HUES64 (cell line): ENCODE measurements at regions not wholly inside any gene's neighbourhood (a gene's known extent, or its start where the extent isn't known, plus 50 kb on each side); places are given as distances from the start of the nearest gene placed in this dataset.
A peak's percentile ranks its signal among the peaks of the same experiment; 100 is the strongest.

Source experiments
- H3K27ac ChIP-seq: 2 replicates; pipeline ENCODE4 v1.7.0; 2013; ENCODE audit warnings: low read depth, low read length, inconsistent platforms
- H3K27me3 ChIP-seq: 2 replicates; pipeline ENCODE4 v1.6.1; 2013; ENCODE audit warnings: mild to moderate bottlenecking, low read length; ENCODE audit not compliant: insufficient read depth
- H3K36me3 ChIP-seq: 2 replicates; pipeline ENCODE4 v1.6.1; 2013; ENCODE audit warnings: mild to moderate bottlenecking, low read length; ENCODE audit not compliant: insufficient read depth
- H3K4me1 ChIP-seq: 2 replicates; pipeline ENCODE4 v1.6.1; 2013; ENCODE audit warnings: mild to moderate bottlenecking, low read length, moderate library complexity; ENCODE audit not compliant: insufficient read depth
- H3K4me3 ChIP-seq: 2 replicates; pipeline ENCODE4 v1.5.1; 2013; ENCODE audit warnings: mild to moderate bottlenecking, low read length, moderate library complexity
- H3K9ac ChIP-seq: 2 replicates; pipeline ENCODE4 v1.6.1; 2013; ENCODE audit warnings: mild to moderate bottlenecking, low read depth, low read length
- H3K9me3 ChIP-seq: 2 replicates; pipeline ENCODE4 v1.6.1; 2013; ENCODE audit warnings: low read depth, low read length; ENCODE audit not compliant: insufficient read depth
- WGBS: fragments of 150-250, 120-280 bp; methylation state at CpG from one replicate; pipeline ENCODE4 v1.1.7; 2013; ENCODE audit warnings: missing lambda C conversion rate; 5-methylcytosine and 5-hydroxymethylcytosine counted together

DNA sequence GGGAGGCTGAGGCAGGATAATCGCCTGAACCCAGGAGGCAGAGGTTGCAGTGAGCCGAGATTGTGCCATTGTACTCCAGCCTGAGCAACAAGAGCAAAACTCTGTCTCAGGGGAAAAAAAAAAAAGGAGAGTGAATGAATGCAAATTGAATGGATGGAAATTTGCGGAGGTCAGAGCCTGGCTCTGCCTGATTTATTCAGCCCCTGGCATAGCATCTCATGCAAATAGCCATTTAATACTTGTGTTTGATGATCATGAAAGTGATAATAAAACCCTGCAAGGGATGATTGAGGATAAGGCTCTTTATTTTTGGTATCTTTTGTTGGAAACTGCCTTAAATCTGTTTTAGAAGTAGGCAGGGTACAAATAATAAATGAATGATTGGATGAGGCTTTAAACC is 133.0 kb upstream of the SEMA6D start:
- H3K27ac ChIP-seq: no peak overlapping the region
- H3K27me3 ChIP-seq: no peaks in the 10 kb centered on the region
- no peaks in the 10 kb centered on the region for H3K36me3 ChIP-seq
- no peak overlapping the region for H3K9ac ChIP-seq
- no peaks in the 10 kb centered on the region for H3K9me3 ChIP-seq
- no peak overlapping the region for H3K4me3 ChIP-seq
- 97% methylated on average over 3 of the region's 3 CpGs for WGBS
- H3K4me1 ChIP-seq: 0 out of 2 replicates have a peak, but pooled peaks cover 11% of the 10 kb centered on the region

DNA sequence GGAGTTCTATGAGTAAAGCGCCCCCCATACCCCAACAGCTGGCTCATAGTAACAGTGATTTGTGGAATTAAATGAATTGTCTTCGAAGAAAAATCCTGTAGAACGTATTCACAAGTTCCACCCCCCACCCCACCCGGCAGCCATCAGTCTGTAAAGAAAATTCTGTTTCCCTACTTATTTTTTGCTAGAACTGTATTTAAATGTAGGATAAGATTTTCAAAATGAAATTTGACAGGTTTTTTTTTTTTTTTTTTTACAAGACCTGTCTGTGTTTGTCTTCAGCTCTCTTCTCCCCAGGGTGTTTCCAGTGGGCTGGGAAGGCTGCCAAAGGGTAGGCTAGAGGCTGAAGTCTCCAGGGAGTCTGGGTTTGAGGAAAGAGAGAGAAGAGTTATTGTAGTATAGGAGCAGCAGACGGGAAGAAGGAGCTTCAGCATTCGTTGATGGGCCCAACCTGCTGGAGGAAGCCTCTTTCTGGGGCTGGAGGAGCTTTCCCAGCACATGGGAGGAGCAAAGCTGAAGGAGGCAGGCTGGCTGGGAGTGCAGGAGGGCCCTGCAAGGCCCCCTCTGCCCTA is 130.6 kb upstream of the SEMA6D start:
- H3K9ac ChIP-seq: no peak overlapping the region
- WGBS: 89% methylated on average over 2 of the region's 6 CpGs
- H3K4me3 ChIP-seq: no peak overlapping the region
- no peaks in the 10 kb centered on the region for H3K36me3 ChIP-seq
- no peaks in the 10 kb centered on the region for H3K27me3 ChIP-seq
- H3K4me1 ChIP-seq: 0 out of 2 replicates have a peak, but pooled peaks cover 11% of the 10 kb centered on the region
- no peaks in the 10 kb centered on the region for H3K9me3 ChIP-seq
- H3K27ac ChIP-seq: no peak overlapping the region

DNA sequence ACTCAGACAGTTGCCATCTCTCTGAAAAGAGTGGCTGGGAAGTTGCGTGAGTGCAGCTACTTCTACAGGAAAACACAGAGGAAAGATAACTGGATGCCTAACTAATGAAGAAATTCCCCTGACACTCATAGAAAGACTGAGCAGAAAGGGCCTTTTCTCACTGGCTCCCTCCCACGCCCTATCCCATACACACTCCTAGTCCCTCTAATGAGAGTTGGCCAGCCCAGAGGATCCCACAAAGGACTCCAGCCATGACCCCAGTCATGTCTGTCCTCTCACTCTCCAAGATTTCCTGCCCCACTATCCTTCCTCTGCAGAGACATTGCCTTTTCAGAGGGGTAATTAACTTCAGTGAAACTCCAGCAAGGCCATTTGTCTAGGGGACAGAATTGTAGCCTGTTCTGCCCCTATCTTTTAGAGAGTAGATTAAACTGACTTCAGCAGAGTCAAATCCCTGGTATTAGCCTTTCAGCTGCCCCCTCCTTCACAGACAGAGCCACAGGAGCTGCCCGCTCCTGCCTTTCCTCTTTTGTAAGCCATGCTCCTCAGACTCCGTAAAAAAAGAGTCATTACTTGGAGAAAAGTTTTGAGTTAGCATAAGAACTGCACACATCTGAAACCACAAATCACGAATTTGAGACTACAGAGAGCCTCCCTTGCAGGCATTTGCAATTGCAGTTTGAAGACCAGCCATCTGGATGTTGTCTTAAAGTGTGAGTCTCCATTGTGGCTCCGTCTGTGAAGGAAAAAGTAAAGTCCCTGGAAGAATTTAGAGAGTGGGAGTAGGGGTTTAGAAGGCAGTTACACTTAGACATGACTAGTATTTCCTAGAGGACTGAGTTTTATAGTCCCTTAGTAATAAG is 129.1 kb upstream of the SEMA6D start:
- no peaks in the 10 kb centered on the region for H3K9me3 ChIP-seq
- 0 out of 2 replicates have a peak, but pooled peaks cover 11% of the 10 kb centered on the region for H3K4me1 ChIP-seq
- H3K36me3 ChIP-seq: no peaks in the 10 kb centered on the region
- WGBS: 86% methylated on average over 6 of the region's 6 CpGs
- no peak overlapping the region for H3K27ac ChIP-seq
- no peak overlapping the region for H3K4me3 ChIP-seq
- H3K9ac ChIP-seq: no peak overlapping the region
- no peaks in the 10 kb centered on the region for H3K27me3 ChIP-seq

DNA sequence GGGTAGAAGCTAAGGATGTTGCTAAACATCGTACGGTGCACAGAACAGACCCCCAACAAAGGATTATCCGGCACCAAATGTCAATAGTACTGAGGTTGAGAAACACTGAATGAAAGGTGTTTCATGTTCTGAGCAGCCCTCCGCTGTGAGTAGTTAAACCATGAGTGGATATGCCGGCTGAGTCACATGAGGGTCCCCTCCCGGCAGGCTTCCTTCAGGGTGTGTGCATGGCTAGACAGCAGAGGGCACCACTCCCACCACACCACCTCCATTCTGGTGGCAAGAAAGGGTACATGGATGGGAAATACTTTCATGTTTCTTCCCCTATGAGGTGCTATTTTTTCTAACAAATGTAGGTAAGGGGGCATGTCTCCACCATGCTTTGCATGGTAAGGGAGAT is 128.3 kb upstream of the SEMA6D start:
- Histone ChIP-seq H3K4me1 (0 out of 2 replicates have a peak, but pooled peaks cover 11% of the 10 kb centered on the region), H3K9ac (no peak overlapping the region), H3K27ac (no peak overlapping the region), H3K4me3 (no peak overlapping the region), H3K36me3 (no peaks in the 10 kb centered on the region), H3K27me3 (no peaks in the 10 kb centered on the region), H3K9me3 (no peaks in the 10 kb centered on the region)
- 100% methylated on average over 6 of the region's 6 CpGs for WGBS

DNA sequence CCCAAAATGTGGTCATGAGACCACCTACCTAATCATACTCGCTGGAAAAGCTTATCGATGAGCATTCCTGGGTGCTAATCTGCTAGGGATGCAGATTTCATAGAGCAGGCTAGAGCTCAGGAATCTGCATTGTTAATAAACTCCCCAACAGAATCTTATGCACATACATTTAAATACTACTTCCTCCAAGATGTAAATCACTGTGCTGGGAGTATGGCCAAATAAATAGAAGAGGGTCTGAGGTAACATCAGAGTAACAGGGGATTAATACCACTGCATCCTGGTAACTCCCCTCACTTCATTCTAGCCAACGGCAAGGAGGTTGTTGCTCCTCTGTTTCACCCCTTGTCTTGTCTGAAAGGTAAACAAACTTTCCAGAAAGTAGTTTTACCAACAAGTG is 118.3 kb upstream of the SEMA6D start:
- H3K27ac ChIP-seq: no peak overlapping the region
- WGBS: 73% methylated on average over 3 of the region's 3 CpGs
- no peak overlapping the region for H3K9ac ChIP-seq
- no peak overlapping the region for H3K4me3 ChIP-seq
- H3K36me3 ChIP-seq: no peaks in the 10 kb centered on the region
- H3K27me3 ChIP-seq: no peaks in the 10 kb centered on the region
- H3K9me3 ChIP-seq: no peaks in the 10 kb centered on the region
- peaks cover 18% of the 10 kb centered on the region for H3K4me1 ChIP-seq

DNA sequence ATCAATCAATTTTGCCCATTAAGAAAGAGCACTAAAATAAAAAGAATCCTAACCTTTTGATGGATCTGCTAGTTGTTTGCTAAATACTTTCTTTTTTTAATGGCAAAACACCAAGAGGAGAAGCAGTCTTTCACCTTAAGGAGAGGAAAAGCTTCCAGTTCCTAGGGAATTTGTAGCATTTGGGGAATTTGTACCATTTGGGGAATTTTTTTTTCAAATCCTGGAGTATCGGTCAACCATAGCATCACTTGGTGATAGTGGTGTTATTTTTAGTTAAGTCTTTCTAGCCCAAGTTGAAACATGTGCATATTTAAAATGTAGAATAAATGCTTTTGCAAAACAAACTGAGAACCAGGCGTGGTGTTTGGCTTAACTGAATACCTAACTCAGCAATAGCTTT is 117.5 kb upstream of the SEMA6D start:
- WGBS: 71% methylated on average over 2 of the region's 2 CpGs
- no peaks in the 10 kb centered on the region for H3K36me3 ChIP-seq

DNA sequence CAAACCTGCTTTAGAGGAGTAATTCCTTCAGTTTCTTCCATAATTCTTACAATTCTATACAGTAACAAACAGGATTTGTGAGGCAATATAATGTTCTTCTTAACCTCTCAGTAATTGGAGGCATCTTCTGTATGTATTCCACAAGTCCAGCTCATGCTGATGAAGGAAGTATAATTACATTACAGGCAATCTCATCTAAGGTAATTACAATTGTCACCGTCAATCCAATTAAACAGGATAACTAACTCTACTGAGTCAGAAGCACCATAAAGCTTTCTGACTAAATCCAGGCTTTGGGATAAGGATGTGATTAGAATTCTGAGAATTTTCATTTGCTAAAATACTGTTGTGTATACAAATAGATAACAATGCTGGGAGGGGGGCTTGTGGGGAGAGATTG is 115.2 kb upstream of the SEMA6D start:
- Histone ChIP-seq H3K27ac (no peak overlapping the region), H3K9me3 (no peaks in the 10 kb centered on the region), H3K36me3 (no peaks in the 10 kb centered on the region), H3K4me1 (peaks cover 18% of the 10 kb centered on the region), H3K4me3 (no peak overlapping the region), H3K27me3 (no peaks in the 10 kb centered on the region), H3K9ac (no peak overlapping the region)
- no CpG with 5 or more reads among the region's 1 CpG for WGBS

More for the DNA sequence above, 117.5 kb upstream of the SEMA6D start:
- Histone ChIP-seq H3K27ac (0 out of 2 replicates have a peak overlapping the region, but pooled peaks have one; percentile 6), H3K4me3 (no peak overlapping the region), H3K9ac (no peak overlapping the region), H3K27me3 (no peaks in the 10 kb centered on the region), H3K9me3 (no peaks in the 10 kb centered on the region), H3K4me1 (peaks cover 18% of the 10 kb centered on the region)

DNA sequence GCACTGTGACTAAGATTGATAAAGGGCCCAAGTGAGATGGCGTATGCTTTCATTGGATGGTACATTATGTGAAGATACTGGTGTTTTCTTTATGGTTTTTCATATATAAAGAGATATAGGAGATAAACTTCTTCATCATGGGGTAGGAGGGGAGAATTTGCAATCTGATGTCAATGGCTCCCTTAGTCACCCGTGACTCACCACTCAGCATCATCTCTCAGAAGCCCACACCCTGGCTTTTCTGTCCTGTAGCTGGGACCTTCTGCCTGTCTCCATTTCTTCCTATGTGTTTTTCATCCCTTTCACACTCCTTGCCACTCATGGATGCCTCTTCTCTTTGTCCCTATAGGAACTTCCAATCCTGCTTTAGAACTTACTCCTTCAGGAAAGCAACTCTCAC is 114.3 kb upstream of the SEMA6D start:
- Histone ChIP-seq H3K36me3 (no peaks in the 10 kb centered on the region), H3K27me3 (no peaks in the 10 kb centered on the region), H3K27ac (no peak overlapping the region), H3K9ac (no peak overlapping the region), H3K4me1 (peaks cover 18% of the 10 kb centered on the region), H3K9me3 (no peaks in the 10 kb centered on the region), H3K4me3 (no peak overlapping the region)
- 97% methylated on average over 2 of the region's 2 CpGs for WGBS

DNA sequence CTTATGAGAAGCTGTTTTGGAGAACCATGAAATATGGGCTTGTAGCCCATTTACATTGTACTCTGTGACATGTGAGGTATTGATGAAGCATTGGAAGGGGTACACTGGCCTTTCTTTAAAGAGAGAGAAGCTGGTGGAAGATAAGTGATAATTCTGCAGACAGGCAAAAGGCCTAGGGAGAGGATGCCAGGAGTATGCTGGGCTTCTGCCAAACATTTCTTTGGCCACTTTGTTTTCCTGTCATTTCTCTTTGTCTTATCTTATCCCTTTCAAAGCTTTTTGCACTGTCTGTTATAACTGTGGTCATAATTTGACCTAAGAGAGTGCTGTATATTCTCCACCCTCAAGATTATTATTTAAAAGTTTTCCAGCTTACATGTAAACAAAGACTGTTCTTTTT is 109.6 kb upstream of the SEMA6D start:
- Histone ChIP-seq H3K36me3 (no peaks in the 10 kb centered on the region), H3K27me3 (no peaks in the 10 kb centered on the region), H3K9ac (no peak overlapping the region), H3K4me3 (no peak overlapping the region), H3K9me3 (no peaks in the 10 kb centered on the region), H3K27ac (no peak overlapping the region), H3K4me1 (no peaks in the 10 kb centered on the region)

DNA sequence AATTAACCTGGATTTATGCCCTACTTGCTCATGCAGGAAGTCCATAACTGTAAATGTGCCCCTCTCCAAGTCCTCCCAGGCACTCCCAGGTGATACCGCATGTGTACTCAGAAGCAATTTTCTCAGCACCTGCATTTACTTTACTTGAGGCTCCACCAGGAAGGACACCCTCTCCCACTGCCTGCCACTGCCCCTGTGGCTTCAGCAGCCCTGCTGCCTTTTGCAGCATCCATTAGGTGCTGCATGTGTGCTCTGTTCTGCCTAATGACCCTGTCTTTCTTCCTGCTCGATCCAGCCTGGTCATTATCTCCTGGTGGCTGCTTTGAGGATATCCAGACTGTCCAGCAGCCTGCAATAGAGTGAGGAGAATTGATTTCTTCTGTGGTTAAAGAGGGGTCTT is 107.6 kb upstream of the SEMA6D start:
- Histone ChIP-seq H3K4me1 (peaks cover 6% of the 10 kb centered on the region; the same call in 1 of the 2 replicates), H3K27ac (no peak overlapping the region), H3K36me3 (no peaks in the 10 kb centered on the region), H3K9me3 (no peaks in the 10 kb centered on the region), H3K4me3 (no peak overlapping the region), H3K27me3 (no peaks in the 10 kb centered on the region), H3K9ac (no peak overlapping the region)
- 86% methylated on average over 2 of the region's 2 CpGs for WGBS

DNA sequence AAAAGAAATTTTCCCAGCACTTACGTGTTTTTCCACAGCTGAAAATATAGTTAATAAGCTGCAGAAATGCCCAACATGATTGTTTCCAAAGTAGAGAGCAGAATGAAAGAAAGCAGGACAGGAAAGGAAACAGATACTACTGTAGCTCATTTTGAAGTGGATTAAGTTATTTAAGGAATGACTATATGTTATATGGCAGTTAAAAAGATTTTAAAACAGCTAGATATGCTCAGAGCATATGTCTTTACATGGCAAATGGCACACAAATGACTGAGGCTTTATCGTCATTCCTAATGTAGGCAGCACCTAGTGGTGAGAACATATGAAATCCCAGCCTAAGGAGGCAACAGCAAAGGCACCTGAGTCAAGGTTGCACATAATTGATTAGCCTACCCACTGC is 106.6 kb upstream of the SEMA6D start:
- 93% methylated on average over 2 of the region's 2 CpGs for WGBS
- H3K27me3 ChIP-seq: no peaks in the 10 kb centered on the region
- H3K36me3 ChIP-seq: no peaks in the 10 kb centered on the region
- H3K4me1 ChIP-seq: peaks cover 6% of the 10 kb centered on the region; the same call in 1 of the 2 replicates
- H3K27ac ChIP-seq: no peak overlapping the region
- H3K9ac ChIP-seq: no peak overlapping the region
- H3K9me3 ChIP-seq: no peaks in the 10 kb centered on the region
- H3K4me3 ChIP-seq: no peak overlapping the region
